IPS-18a (cell line): ENCODE measurements at regions not wholly inside any gene's neighbourhood (a gene's known extent, or its start where the extent isn't known, plus 50 kb on each side); places are given as distances from the start of the nearest gene placed in this dataset.

Experiments used
- H3K27ac ChIP-seq: one replicate; pipeline ENCODE4 v1.5.1; 2013; ENCODE audit warnings: low read length
- H3K27me3 ChIP-seq: one replicate; pipeline ENCODE4 v1.6.1; 2013; ENCODE audit warnings: mild to moderate bottlenecking, low read length; ENCODE audit not compliant: control insufficient read depth, insufficient read depth
- H3K36me3 ChIP-seq: one replicate; pipeline ENCODE4 v1.6.1; 2013; ENCODE audit warnings: low read depth, low read length; ENCODE audit not compliant: control insufficient read depth
- H3K4me1 ChIP-seq: one replicate; pipeline ENCODE4 v1.6.1; 2013; ENCODE audit warnings: low read depth, low read length; ENCODE audit not compliant: control insufficient read depth
- H3K4me3 ChIP-seq: one replicate; pipeline ENCODE4 v1.5.1; 2013; ENCODE audit warnings: low read length
- H3K9ac ChIP-seq: one replicate; pipeline ENCODE4 v1.6.1; 2013; ENCODE audit warnings: mild to moderate bottlenecking, low read length, moderate library complexity
- H3K9me3 ChIP-seq: one replicate; pipeline ENCODE4 v1.6.1; 2013; ENCODE audit warnings: low read depth, low read length; ENCODE audit not compliant: control insufficient read depth

GRCh38 chr21:23162198-23162946 lies 2164.2 kb downstream of the NCAM2 start:
- Histone ChIP-seq H3K27me3 (no peaks in the 10 kb centered on the region), H3K9ac (no peak overlapping the region), H3K4me1 (no peaks in the 10 kb centered on the region), H3K36me3 (no peaks in the 10 kb centered on the region), H3K4me3 (no peak overlapping the region), H3K9me3 (no peaks in the 10 kb centered on the region), H3K27ac (no peak overlapping the region)
